HepG2 (cell line): ENCODE measurements at regions not wholly inside any gene's neighbourhood (a gene's known extent, or its start where the extent isn't known, plus 50 kb on each side); places are given as distances from the start of the nearest gene placed in this dataset.

Experiments used
- ATAC-seq: fragments of 200-7000 bp; cut with Tn5 transposase; 3 replicates; pipeline ENCODE4 v1.9.1; 2020; ENCODE audit warnings: mild to moderate bottlenecking, moderate library complexity
- BruUV-seq: library from RNA; stranded (reverse); fragments of 400-500 nt; replicated peaks from 2 replicates; lab custom pipeline; 2021; lab: Mats Ljungman, UMichigan
- CTCF ChIA-PET: fragments of 300-600 bp; formaldehyde crosslinking; extraction: SDS; loops from one replicate; lab custom pipeline; 2021; ENCODE audit warnings: low total read pairs, inconsistent platforms, low intra/inter-chr PET ratio; lab: Yijun Ruan, JAX
- POLR2A ChIA-PET: fragments of 350-600 bp; sonication (Branson Sonifier 250); formaldehyde crosslinking; loops from one replicate; lab custom pipeline; 2020; ENCODE audit warnings: antibody characterized with exemption, inconsistent platforms; lab: Yijun Ruan, JAX
- DNase-seq: peaks from one replicate; pipeline ENCODE4 v3.0.0-alpha.2; 2015; ENCODE audit warnings: low spot score
- FAIRE-seq: peaks from 3 replicates; lab custom pipeline; 2011; peaks lifted over from hg19 to GRCh38; lab: Jason Lieb, UNC
- H2AFZ ChIP-seq: one replicate; pipeline ENCODE4 v1.6.1; 2011; ENCODE audit warnings: low read length, inconsistent platforms
- H3K27ac ChIP-seq: fragments of 300-600 bp; 3 replicates; pipeline ENCODE4 v1.8.0; 2011; ENCODE audit warnings: mixed run types, mild to moderate bottlenecking, mixed read lengths, low read length, inconsistent platforms; ENCODE audit not compliant: insufficient read depth; ENCODE audit errors: extremely low read length
- H3K27me3 ChIP-seq, 2 experiments: fragments of 200-600 bp in 1 of 2; 2 replicates in 1 of 2; 3 replicates in 1 of 2; pipeline versions ENCODE4 v1.6.0 to v1.8.0; 2011; ENCODE audit warnings: low read length in 2 of 2, mild to moderate bottlenecking in 2 of 2, moderate library complexity in 2 of 2, inconsistent platforms in 1 of 2; ENCODE audit not compliant: insufficient read depth in 2 of 2, control insufficient read depth in 1 of 2
- H3K36me3 ChIP-seq, 2 experiments: fragments of 200-600 bp in 1 of 2; replicated peaks in 1 of 2; 2 replicates in 1 of 2; 3 replicates in 1 of 2; pipeline versions ENCODE4 v1.5.1 to v1.8.0; 2011; ENCODE audit warnings: low read length in 2 of 2, inconsistent platforms in 1 of 2; ENCODE audit not compliant: insufficient read depth in 2 of 2, control insufficient read depth in 1 of 2
- H3K4me1 ChIP-seq: 2 replicates; pipeline ENCODE4 v1.5.1; 2012; ENCODE audit warnings: low read length, inconsistent platforms; ENCODE audit not compliant: insufficient read depth
- H3K4me2 ChIP-seq: 2 replicates; pipeline ENCODE4 v1.6.0; 2011; ENCODE audit warnings: low read depth, low read length, inconsistent platforms
- H3K4me3 ChIP-seq, 3 experiments: fragments of 200-600 bp in 1 of 3; sonication (generic), shearing (Covaris generic) in 1 of 3; replicated peaks in 1 of 3; 2 replicates each; pipeline ENCODE4 v1.5.1; 2011 to 2016; ENCODE audit warnings: low read length in 3 of 3, inconsistent platforms in 2 of 3, low read depth in 2 of 3, mild to moderate bottlenecking in 2 of 3, control low read depth in 1 of 3, mixed read lengths in 1 of 3; ENCODE audit not compliant: insufficient read depth in 1 of 3
- H3K79me2 ChIP-seq: one replicate; pipeline ENCODE4 v1.6.1; 2011; ENCODE audit warnings: low read length, inconsistent platforms; ENCODE audit not compliant: insufficient read depth
- H3K9ac ChIP-seq: 2 replicates; pipeline ENCODE4 v1.6.0; 2011; ENCODE audit warnings: mild to moderate bottlenecking, low read depth, low read length, inconsistent platforms; ENCODE audit not compliant: insufficient read depth
- H3K9me3 ChIP-seq: 2 replicates; pipeline ENCODE4 v1.5.1; 2012; ENCODE audit warnings: mild to moderate bottlenecking, low read length
- H4K20me1 ChIP-seq: 2 replicates; pipeline ENCODE4 v1.6.0; 2011; ENCODE audit warnings: inconsistent platforms, mild to moderate bottlenecking, low read length, moderate library complexity; ENCODE audit not compliant: insufficient read depth
- DMAP1 ChIP-seq: IDR thresholded peaks from 2 replicates; pipeline ENCODE4 v1.6.1; 2016
- HCFC1 ChIP-seq: fragments of 150-350 bp; IDR thresholded peaks from 2 replicates; pipeline ENCODE4 v1.6.1; 2014; ENCODE audit warnings: low read depth, low read length
- HMGXB3 ChIP-seq: sonication (generic); formaldehyde crosslinking; IDR thresholded peaks from 2 replicates; pipeline ENCODE4 v1.4.0; 2020; ENCODE audit warnings: missing genetic modification reagents, borderline replicate concordance
- NR2F2 ChIP-seq: IDR thresholded peaks from 2 replicates; pipeline ENCODE4 v1.6.1; 2012; ENCODE audit warnings: low read depth, inconsistent platforms, borderline replicate concordance
- RARA ChIP-seq: IDR thresholded peaks from 2 replicates; pipeline ENCODE4 v1.6.1; 2016; ENCODE audit warnings: missing genetic modification reagents, missing compliant biosample characterization
- SAP130 ChIP-seq: IDR thresholded peaks from 2 replicates; pipeline ENCODE4 v1.6.1; 2016; ENCODE audit warnings: low read depth
- TCF7 ChIP-seq: sonication (generic); IDR thresholded peaks from 2 replicates; pipeline ENCODE4 v1.6.1; 2016; ENCODE audit warnings: antibody characterized with exemption, low read depth
- THAP9 ChIP-seq: sonication (generic); formaldehyde crosslinking; IDR thresholded peaks from 2 replicates; pipeline ENCODE4; 2020; ENCODE audit warnings: missing genetic modification reagents, mild to moderate bottlenecking, borderline replicate concordance
- TRAFD1 ChIP-seq: sonication (generic); formaldehyde crosslinking; IDR thresholded peaks from 2 replicates; pipeline ENCODE4 v1.5.1; 2020; ENCODE audit warnings: missing genetic modification reagents, mild to moderate bottlenecking, borderline replicate concordance
- ZBTB39 ChIP-seq: sonication (generic); formaldehyde crosslinking; IDR thresholded peaks from 2 replicates; pipeline ENCODE4 v1.5.0; 2020; ENCODE audit warnings: missing genetic modification reagents
- ZFYVE20 ChIP-seq: sonication (generic); formaldehyde crosslinking; IDR thresholded peaks from 2 replicates; pipeline ENCODE4 v1.8.0; 2023; ENCODE audit warnings: low read depth, mild to moderate bottlenecking, moderate library complexity, missing genetic modification reagents, borderline replicate concordance
- ZNF414 ChIP-seq: sonication (generic); formaldehyde crosslinking; IDR thresholded peaks from 2 replicates; pipeline ENCODE4 v1.5.0; 2020; ENCODE audit warnings: missing genetic modification reagents
- WGBS: methylation state at CpG from one replicate; pipeline ENCODE4 v1.1.6; 2017; ENCODE audit warnings: low lambda C conversion rate; 5-methylcytosine and 5-hydroxymethylcytosine counted together
- in situ Hi-C: cut with HindIII; loops from 2 replicates; pipeline ENCODE4 v1.10.0; 2017; ENCODE audit warnings: low pct_unique_long_range_greater_than_20kb; ENCODE audit not compliant: extremely low pct_ligation_motif_present
- intact Hi-C: fragments of 100-400 bp; cut with micrococcal nuclease; formaldehyde crosslinking; loops from one replicate; pipeline ENCODE4 v1.10.0; 2022; ENCODE audit not compliant: unreplicated experiment

GRCh38 chr18:33916200-33916599 is 308.5 kb downstream of the NOL4 start:
- intact Hi-C loops: no loop called here
- ChIA-PET CTCF (no interaction called here), POLR2A (no interaction called here)
- Histone ChIP-seq H3K4me2 (no peak overlapping the region), H3K4me1 (no peaks in the 10 kb centered on the region), H3K27ac (no peak overlapping the region), H3K36me3 (no peaks in the 10 kb centered on the region), H3K9ac (no peak overlapping the region), H3K27me3 (no peaks in the 10 kb centered on the region), H3K9me3 (peaks cover 4% of the 10 kb centered on the region), H3K4me3 (no peak overlapping the region), H2AFZ (no peak overlapping the region), H4K20me1 (no peaks in the 10 kb centered on the region), H3K79me2 (no peaks in the 10 kb centered on the region)
- no peak for DNase-seq
- no peak for ATAC-seq
- BruUV-seq: no TSS peak
- 80% methylated on average over 4 of the region's 4 CpGs for WGBS
- FAIRE-seq: no peak
- in situ Hi-C loops: no loop called here
- TF ChIP-seq HCFC1 (no peak), THAP9 (CRISPR knock-in tag) (no peak), SAP130 (no peak), NR2F2 (no peak), ZNF414 (CRISPR knock-in tag) (no peak), DMAP1 (CRISPR knock-in tag) (no peak), TRAFD1 (no peak), HMGXB3 (CRISPR knock-in tag) (no peak), ZFYVE20 (CRISPR knock-in tag) (no peak), TCF7 (no peak), RARA (CRISPR knock-in tag) (no peak), ZBTB39 (no peak)
